ENCODE measurements at regions not wholly inside any gene's neighbourhood (a gene's known extent, or its start where the extent isn't known, plus 50 kb on each side); places are given as distances from the start of the nearest gene placed in this dataset.

DNA sequence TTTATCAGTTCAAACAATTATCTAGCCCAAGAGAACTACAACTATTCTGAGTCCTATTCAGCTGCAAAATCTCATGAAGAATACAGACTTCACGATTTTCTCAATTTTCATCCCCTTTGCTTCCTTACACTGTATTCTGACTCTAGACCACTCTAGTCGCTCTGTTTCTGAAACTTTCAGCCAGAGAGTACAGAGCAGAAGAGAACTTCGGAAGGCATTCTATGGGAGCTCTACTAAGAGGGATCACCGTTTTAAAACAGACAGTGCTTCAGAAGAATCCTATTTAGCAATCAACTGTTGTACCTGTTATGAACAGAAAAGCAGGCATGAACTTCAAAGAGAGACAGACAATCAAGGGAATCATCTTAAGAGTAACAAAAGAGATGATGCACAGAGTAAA, 419.4 kb downstream of the SHQ1 start:
- no peaks in the 10 kb centered on the region for H3K36me3 Mint-ChIP-seq (ENCODE audit: unreplicated experiment)
- no peak overlapping the region for H3K4me3 Mint-ChIP-seq (ENCODE audit: unreplicated experiment)
- H3K9me3 Mint-ChIP-seq (ENCODE audit: unreplicated experiment): no peaks in the 10 kb centered on the region
- H3K27me3 Mint-ChIP-seq (ENCODE audit: unreplicated experiment): no peaks in the 10 kb centered on the region
- no peak for DNase-seq (ENCODE audit: extremely low spot score, unreplicated experiment)
- H3K27ac Mint-ChIP-seq (ENCODE audit: unreplicated experiment): no peak overlapping the region
- H3K4me1 Mint-ChIP-seq (ENCODE audit: unreplicated experiment): peaks cover 51% of the 10 kb centered on the region
- TF ChIP-seq, protein P1, sequence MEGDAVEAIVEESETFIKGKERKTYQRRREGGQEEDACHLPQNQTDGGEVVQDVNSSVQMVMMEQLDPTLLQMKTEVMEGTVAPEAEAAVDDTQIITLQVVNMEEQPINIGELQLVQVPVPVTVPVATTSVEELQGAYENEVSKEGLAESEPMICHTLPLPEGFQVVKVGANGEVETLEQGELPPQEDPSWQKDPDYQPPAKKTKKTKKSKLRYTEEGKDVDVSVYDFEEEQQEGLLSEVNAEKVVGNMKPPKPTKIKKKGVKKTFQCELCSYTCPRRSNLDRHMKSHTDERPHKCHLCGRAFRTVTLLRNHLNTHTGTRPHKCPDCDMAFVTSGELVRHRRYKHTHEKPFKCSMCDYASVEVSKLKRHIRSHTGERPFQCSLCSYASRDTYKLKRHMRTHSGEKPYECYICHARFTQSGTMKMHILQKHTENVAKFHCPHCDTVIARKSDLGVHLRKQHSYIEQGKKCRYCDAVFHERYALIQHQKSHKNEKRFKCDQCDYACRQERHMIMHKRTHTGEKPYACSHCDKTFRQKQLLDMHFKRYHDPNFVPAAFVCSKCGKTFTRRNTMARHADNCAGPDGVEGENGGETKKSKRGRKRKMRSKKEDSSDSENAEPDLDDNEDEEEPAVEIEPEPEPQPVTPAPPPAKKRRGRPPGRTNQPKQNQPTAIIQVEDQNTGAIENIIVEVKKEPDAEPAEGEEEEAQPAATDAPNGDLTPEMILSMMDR (IDR thresholded peaks at IDR 0.05): no peak

DNA sequence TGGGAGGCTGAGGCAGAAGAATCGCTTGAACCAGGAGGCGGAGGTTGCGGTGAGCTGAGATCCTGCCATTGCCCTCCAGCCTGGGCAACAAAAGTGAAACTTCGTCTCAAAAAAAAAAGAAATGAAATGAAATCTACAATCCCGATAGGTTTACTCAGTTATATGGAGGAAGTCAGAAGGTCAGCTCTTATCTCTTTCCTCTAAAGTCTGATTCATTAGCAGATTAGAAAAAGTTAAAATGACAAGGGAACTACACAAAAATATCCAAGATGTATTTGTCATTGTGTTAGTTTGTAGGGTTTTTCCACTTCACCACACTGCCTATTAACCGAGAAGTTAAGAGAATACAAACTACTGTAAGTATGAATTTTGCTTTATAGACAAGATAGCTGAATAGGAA, 420.6 kb downstream of the SHQ1 start:
- no peak overlapping the region for H3K27ac Mint-ChIP-seq (ENCODE audit: unreplicated experiment)
- DNase-seq (ENCODE audit: extremely low spot score, unreplicated experiment): no peak
- H3K36me3 Mint-ChIP-seq (ENCODE audit: unreplicated experiment): peaks cover under 1% of the 10 kb centered on the region
- H3K4me3 Mint-ChIP-seq (ENCODE audit: unreplicated experiment): no peak overlapping the region
- peaks cover under 1% of the 10 kb centered on the region for H3K9me3 Mint-ChIP-seq (ENCODE audit: unreplicated experiment)
- TF ChIP-seq, protein P1 (IDR thresholded peaks at IDR 0.05): no peak
- H3K4me1 Mint-ChIP-seq (ENCODE audit: unreplicated experiment): peaks cover 42% of the 10 kb centered on the region
- H3K27me3 Mint-ChIP-seq (ENCODE audit: unreplicated experiment): no peaks in the 10 kb centered on the region

DNA sequence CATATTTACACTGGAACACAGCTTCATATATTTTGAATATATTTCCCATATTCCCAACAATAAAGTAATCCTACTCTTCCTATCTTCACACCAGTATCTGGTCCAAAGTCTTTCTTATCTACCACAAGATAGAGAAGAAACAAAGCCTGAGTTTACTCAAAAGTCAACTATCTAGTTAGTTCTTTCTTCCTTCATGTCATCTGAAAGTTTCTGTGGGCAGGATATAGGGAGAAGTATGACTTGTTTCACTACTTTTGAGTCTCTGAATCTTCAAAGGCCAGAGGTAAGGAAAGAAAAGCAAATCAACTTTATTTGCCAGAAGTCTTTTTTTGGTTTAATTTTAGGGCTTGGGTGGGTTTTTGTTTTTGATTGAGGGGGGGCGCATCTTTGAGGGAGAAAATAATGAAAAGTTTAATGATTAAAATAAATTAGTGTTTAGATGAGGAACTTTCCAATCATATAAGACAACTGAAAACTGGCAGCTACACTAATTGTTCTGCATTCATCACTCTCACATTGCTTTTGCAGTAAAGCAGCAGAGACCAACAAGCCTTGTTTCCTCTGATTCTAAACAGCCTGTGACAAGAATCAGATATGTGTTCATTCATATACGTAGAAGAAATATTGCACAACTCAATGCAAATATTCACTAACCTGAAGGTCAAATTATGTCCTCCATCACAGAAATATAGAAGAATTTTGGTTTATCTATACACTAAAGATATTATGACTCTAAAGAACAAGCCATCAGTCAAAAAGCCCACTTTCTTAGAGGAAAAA, 421.4 kb downstream of the SHQ1 start:
- Mint-ChIP-seq H3K4me3 (ENCODE audit: unreplicated experiment) (no peak overlapping the region), H3K4me1 (ENCODE audit: unreplicated experiment) (peaks cover 39% of the 10 kb centered on the region), H3K27me3 (ENCODE audit: unreplicated experiment) (no peaks in the 10 kb centered on the region), H3K9me3 (ENCODE audit: unreplicated experiment) (peaks cover 5% of the 10 kb centered on the region), H3K36me3 (ENCODE audit: unreplicated experiment) (peaks cover 9% of the 10 kb centered on the region), H3K27ac (ENCODE audit: unreplicated experiment) (no peak overlapping the region)
- DNase-seq (ENCODE audit: extremely low spot score, unreplicated experiment): no peak
- TF ChIP-seq, protein P1 (IDR thresholded peaks at IDR 0.05): no peak

DNA sequence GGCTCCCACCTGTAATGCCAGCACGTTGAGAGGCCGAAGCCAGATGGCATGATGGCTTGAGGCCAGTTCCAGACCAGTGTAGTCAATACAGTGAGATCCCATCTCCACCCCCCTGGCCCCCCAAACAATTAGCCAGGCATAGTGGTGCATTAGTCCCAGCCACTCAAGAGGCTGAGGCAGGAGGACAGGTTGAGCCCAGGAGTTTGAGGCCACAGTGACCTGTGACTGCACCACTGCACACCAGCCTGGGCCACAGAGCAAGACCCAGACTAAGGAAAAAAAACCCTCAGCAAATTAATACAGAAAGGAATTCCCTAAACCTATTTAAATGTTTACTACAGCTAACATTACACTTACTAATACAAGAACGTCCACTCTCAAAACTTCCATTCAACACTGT, 424.6 kb downstream of the SHQ1 start:
- H3K27me3 Mint-ChIP-seq (ENCODE audit: unreplicated experiment): no peaks in the 10 kb centered on the region

DNA sequence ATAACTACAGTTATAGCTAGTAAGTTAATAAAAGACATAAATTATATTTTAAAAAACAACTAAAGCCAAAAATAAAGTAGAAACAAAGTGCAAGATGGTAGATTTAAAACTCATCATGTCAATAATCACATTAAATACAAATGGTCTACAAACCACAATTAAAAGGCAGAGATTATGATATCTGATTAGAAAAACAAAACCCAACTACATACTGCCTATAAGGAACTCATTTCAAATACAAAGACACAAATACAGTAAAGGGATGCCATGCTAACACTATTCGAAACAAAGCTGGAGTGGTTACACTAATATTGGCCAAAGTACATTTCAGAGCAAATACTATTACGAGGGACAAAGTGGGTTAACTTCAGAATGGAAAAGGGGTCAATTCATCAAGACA, 426.5 kb downstream of the SHQ1 start:
- Mint-ChIP-seq H3K36me3 (ENCODE audit: unreplicated experiment) (peaks cover 9% of the 10 kb centered on the region), H3K9me3 (ENCODE audit: unreplicated experiment) (peaks cover 15% of the 10 kb centered on the region), H3K27me3 (ENCODE audit: unreplicated experiment) (no peaks in the 10 kb centered on the region), H3K27ac (ENCODE audit: unreplicated experiment) (no peak overlapping the region), H3K4me3 (ENCODE audit: unreplicated experiment) (no peak overlapping the region), H3K4me1 (ENCODE audit: unreplicated experiment) (peaks cover 31% of the 10 kb centered on the region)
- TF ChIP-seq, protein P1 (IDR thresholded peaks at IDR 0.05): no peak
- no peak for DNase-seq (ENCODE audit: extremely low spot score, unreplicated experiment)

More for the DNA sequence above, 424.6 kb downstream of the SHQ1 start:
- peaks cover 32% of the 10 kb centered on the region for H3K4me1 Mint-ChIP-seq (ENCODE audit: unreplicated experiment)
- TF ChIP-seq, protein P1 (IDR thresholded peaks at IDR 0.05): no peak
- H3K4me3 Mint-ChIP-seq (ENCODE audit: unreplicated experiment): no peak overlapping the region
- DNase-seq (ENCODE audit: extremely low spot score, unreplicated experiment): no peak
- H3K36me3 Mint-ChIP-seq (ENCODE audit: unreplicated experiment): peaks cover 9% of the 10 kb centered on the region
- no peak overlapping the region for H3K27ac Mint-ChIP-seq (ENCODE audit: unreplicated experiment)
- peaks cover 15% of the 10 kb centered on the region for H3K9me3 Mint-ChIP-seq (ENCODE audit: unreplicated experiment)

Measured in osteocyte (in vitro differentiated cells).